ENCODE measurements at regions not wholly inside any gene's neighbourhood (a gene's known extent, or its start where the extent isn't known, plus 50 kb on each side); places are given as distances from the start of the nearest gene placed in this dataset.

DNA sequence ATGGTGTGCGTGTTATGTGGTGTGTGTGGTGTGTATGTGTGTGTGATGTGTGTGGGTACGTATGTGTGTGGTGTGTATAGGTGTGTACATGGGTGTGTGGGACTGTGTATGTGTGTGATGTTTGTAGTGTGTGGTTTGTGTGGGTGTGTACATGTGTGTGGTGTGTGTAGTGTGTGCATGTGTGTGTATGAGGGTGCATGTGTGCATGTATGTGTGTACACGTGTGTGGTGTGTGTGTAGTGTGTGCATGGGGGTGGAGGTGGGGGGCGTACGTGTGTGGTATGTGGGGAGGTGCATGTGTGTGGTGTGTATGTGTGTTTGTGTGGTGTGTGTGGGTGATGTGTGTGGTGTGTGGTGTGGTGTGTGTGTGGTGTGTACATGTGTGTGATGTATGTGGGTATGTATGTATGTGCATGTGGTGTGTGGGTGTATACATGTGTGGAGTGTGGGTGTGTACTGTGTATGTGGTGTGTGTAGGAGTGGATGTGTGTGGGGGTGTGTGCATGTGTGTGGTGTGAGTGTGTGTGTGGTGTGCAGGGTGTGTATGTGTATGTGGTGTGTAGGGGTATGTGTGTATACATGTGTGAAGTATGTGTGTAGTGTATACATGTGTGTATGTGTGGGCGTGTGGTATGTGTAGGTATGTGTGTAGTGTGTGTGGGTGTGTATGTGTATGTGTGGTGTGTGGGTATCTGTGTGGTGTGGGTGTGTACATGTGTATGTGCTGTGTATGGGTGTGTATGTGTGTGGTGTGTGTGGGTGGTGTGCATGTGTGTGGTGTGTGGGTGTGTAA is 119.8 kb upstream of the GSC start:
- Histone ChIP-seq H3K4me3 (ENCODE audit: low read length) (no peak overlapping the region), H3K27me3 (ENCODE audit: control insufficient read depth, insufficient read depth, low read length) (no peaks in the 10 kb centered on the region), H3K9me3 (ENCODE audit: control insufficient read depth, insufficient read depth, low read length) (no peaks in the 10 kb centered on the region), H3K36me3 (ENCODE audit: control insufficient read depth, insufficient read depth, low read length) (no peaks in the 10 kb centered on the region), H3K27ac (ENCODE audit: low read length) (no peak overlapping the region), H3K4me1 (ENCODE audit: control insufficient read depth, insufficient read depth, low read length) (peaks cover 4% of the 10 kb centered on the region)
- Mint-ChIP-seq H3K4me3 (no peak overlapping the region), H3K36me3 (no peaks in the 10 kb centered on the region), H3K9me3 (no peaks in the 10 kb centered on the region), H3K27ac (no peak overlapping the region), H3K27me3 (ENCODE audit: low read depth in 2 of 2) (no peaks in the 10 kb centered on the region), H3K4me1 (peaks cover 0 to 6% of the 10 kb centered on the region in 2 donors)
- 92% methylated on average over 6 of the region's 6 CpGs for WGBS (ENCODE audit: insufficient coverage)
- DNase-seq (no peak), ATAC-seq (peak in 1 of 3 donors; percentile 33)
- intact Hi-C loops (cut with micrococcal nuclease), result no loop called here
- TF ChIP-seq, protein P1, sequence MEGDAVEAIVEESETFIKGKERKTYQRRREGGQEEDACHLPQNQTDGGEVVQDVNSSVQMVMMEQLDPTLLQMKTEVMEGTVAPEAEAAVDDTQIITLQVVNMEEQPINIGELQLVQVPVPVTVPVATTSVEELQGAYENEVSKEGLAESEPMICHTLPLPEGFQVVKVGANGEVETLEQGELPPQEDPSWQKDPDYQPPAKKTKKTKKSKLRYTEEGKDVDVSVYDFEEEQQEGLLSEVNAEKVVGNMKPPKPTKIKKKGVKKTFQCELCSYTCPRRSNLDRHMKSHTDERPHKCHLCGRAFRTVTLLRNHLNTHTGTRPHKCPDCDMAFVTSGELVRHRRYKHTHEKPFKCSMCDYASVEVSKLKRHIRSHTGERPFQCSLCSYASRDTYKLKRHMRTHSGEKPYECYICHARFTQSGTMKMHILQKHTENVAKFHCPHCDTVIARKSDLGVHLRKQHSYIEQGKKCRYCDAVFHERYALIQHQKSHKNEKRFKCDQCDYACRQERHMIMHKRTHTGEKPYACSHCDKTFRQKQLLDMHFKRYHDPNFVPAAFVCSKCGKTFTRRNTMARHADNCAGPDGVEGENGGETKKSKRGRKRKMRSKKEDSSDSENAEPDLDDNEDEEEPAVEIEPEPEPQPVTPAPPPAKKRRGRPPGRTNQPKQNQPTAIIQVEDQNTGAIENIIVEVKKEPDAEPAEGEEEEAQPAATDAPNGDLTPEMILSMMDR (IDR thresholded peaks at IDR 0.05), result no peak

DNA sequence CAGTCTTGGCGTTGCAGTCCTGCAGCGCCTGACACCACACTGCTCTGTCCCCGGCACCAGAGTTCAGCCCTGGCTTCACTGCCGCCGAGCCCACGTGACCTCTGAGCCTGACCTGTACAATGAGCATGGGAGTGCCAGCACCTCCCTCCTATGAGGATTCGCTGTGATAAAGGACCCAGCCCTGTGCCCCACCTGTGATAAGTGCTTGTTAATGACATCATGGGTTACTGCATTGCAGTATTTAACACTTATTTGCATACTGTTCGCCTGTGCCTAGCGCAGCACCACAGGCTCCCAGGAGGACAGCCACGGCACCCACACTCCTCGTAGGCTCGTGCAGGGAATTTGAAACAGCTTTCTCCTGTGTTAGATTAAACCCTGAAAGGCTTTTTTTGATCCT is 118.2 kb upstream of the GSC start:
- no peak overlapping the region for H3K27ac ChIP-seq (ENCODE audit: low read length)
- Mint-ChIP-seq H3K27ac (no peak overlapping the region), H3K27me3 (ENCODE audit: low read depth in 2 of 2) (no peaks in the 10 kb centered on the region), H3K36me3 (no peaks in the 10 kb centered on the region), H3K4me3 (no peak overlapping the region), H3K4me1 (peaks cover 0 to 6% of the 10 kb centered on the region in 2 donors), H3K9me3 (no peaks in the 10 kb centered on the region)
- DNase-seq (no peak), ATAC-seq (no peak)
- H3K9me3 ChIP-seq (ENCODE audit: control insufficient read depth, insufficient read depth, low read length), result no peaks in the 10 kb centered on the region
- no peaks in the 10 kb centered on the region for H3K27me3 ChIP-seq (ENCODE audit: control insufficient read depth, insufficient read depth, low read length)
- H3K36me3 ChIP-seq (ENCODE audit: control insufficient read depth, insufficient read depth, low read length), result no peaks in the 10 kb centered on the region
- WGBS (ENCODE audit: insufficient coverage), result 87% methylated on average over 12 of the region's 12 CpGs
- TF ChIP-seq, protein P1 (IDR thresholded peaks at IDR 0.05), result no peak
- intact Hi-C loops (cut with micrococcal nuclease), result no loop called here
- peaks cover 4% of the 10 kb centered on the region for H3K4me1 ChIP-seq (ENCODE audit: control insufficient read depth, insufficient read depth, low read length)
- no peak overlapping the region for H3K4me3 ChIP-seq (ENCODE audit: low read length)

DNA sequence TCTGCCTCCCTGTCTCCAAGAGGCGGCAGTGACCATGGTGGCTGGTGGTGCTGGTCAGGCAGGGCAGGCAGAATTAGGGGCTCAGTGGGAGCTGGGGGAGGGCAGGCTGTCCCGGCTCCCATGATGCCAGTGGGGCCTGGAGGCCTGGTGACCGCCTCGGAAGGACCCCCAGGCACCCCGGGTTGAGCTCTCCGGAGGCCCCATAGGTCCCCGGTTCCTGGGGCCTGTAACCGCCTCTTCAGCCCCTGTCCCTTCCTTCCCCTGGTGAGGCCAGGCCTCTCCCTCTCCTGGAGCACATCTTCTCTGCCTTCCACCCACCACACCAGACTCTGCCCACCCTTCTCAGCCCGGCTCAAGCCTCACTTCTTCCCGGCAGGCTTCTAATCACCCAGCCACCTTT is 117.7 kb upstream of the GSC start:
- WGBS (ENCODE audit: insufficient coverage), result 85% methylated on average over 10 of the region's 10 CpGs
- TF ChIP-seq, protein P1 (IDR thresholded peaks at IDR 0.05), result no peak
- Histone ChIP-seq H3K9me3 (ENCODE audit: control insufficient read depth, insufficient read depth, low read length) (no peaks in the 10 kb centered on the region), H3K36me3 (ENCODE audit: control insufficient read depth, insufficient read depth, low read length) (no peaks in the 10 kb centered on the region), H3K4me3 (ENCODE audit: low read length) (no peak overlapping the region), H3K4me1 (ENCODE audit: control insufficient read depth, insufficient read depth, low read length) (peaks cover 4% of the 10 kb centered on the region), H3K27ac (ENCODE audit: low read length) (no peak overlapping the region), H3K27me3 (ENCODE audit: control insufficient read depth, insufficient read depth, low read length) (no peaks in the 10 kb centered on the region)
- H3K9me3 Mint-ChIP-seq, result no peaks in the 10 kb centered on the region
- intact Hi-C loops (cut with micrococcal nuclease), result no loop called here
- peaks cover 0 to 6% of the 10 kb centered on the region in 2 donors for H3K4me1 Mint-ChIP-seq
- ATAC-seq (no peak), DNase-seq (no peak)
- H3K27ac Mint-ChIP-seq, result no peak overlapping the region
- H3K36me3 Mint-ChIP-seq, result no peaks in the 10 kb centered on the region
- no peak overlapping the region for H3K4me3 Mint-ChIP-seq
- H3K27me3 Mint-ChIP-seq (ENCODE audit: low read depth in 2 of 2), result no peaks in the 10 kb centered on the region

DNA sequence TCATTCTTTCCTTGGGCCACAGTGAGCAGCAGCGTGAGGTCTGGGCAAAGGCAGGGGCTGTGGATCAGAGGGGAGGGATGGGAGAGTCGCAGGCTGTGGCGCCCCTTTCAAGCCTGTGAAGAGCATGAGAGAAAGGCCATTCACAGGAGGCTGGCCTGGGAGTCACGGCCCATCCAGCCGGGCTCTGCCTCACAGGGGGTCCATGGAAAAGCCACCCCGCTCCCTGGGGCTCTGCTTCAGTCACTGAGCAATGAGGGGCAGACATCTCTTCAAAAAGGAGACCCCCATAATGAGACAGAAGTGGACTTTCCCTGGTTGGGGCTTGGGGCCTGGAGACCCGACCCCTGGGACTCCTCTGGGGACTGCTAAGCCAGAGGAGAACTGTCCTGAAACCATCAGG is 117.0 kb upstream of the GSC start:
- 80% methylated on average over 7 of the region's 7 CpGs for whole genome bisulfite sequencing (ENCODE audit: insufficient coverage)
- no peak overlapping the region for H3K27ac ChIP-seq (ENCODE audit: low read length)
- H3K27ac Mint-ChIP-seq, result no peak overlapping the region
- H3K4me1 ChIP-seq (ENCODE audit: control insufficient read depth, insufficient read depth, low read length), result peaks cover 4% of the 10 kb centered on the region
- DNase-seq (no peak), ATAC-seq (no peak)
- H3K27me3 Mint-ChIP-seq (ENCODE audit: low read depth in 2 of 2), result peaks cover 0 to 1% of the 10 kb centered on the region in 2 donors
- no peaks in the 10 kb centered on the region for H3K9me3 Mint-ChIP-seq
- H3K4me1 Mint-ChIP-seq, result peaks cover 0 to 6% of the 10 kb centered on the region in 2 donors
- H3K36me3 Mint-ChIP-seq, result no peaks in the 10 kb centered on the region
- intact Hi-C loops (cut with micrococcal nuclease), result no loop called here
- no peaks in the 10 kb centered on the region for H3K36me3 ChIP-seq (ENCODE audit: control insufficient read depth, insufficient read depth, low read length)
- no peaks in the 10 kb centered on the region for H3K27me3 ChIP-seq (ENCODE audit: control insufficient read depth, insufficient read depth, low read length)
- H3K9me3 ChIP-seq (ENCODE audit: control insufficient read depth, insufficient read depth, low read length), result no peaks in the 10 kb centered on the region
- no peak overlapping the region for H3K4me3 ChIP-seq (ENCODE audit: low read length)
- no peak overlapping the region for H3K4me3 Mint-ChIP-seq
- TF ChIP-seq, protein P1 (IDR thresholded peaks at IDR 0.05), result no peak
